ENCODE measurements at regions not wholly inside any gene's neighbourhood (a gene's known extent, or its start where the extent isn't known, plus 50 kb on each side); places are given as distances from the start of the nearest gene placed in this dataset.

DNA sequence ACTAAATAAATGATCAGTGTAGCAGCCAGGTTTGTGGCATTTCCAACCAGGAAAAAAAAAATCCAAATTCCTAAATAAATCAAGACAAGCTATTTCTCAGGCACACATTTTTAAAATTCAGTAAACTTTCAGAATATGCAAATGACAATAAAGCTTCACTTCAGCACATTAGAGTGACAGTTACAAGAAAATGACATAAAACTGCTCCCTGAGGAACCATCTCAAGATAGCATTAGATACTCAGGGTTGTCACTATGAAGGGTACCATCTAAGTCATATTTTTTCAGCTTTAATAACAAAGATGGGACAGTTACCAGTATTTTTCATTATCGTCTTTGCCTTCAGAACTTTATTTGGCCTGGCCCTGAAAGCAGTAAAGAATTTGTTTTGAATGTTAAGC is 411.3 kb upstream of the RASGEF1B start:
- TF ChIP-seq, protein P1, sequence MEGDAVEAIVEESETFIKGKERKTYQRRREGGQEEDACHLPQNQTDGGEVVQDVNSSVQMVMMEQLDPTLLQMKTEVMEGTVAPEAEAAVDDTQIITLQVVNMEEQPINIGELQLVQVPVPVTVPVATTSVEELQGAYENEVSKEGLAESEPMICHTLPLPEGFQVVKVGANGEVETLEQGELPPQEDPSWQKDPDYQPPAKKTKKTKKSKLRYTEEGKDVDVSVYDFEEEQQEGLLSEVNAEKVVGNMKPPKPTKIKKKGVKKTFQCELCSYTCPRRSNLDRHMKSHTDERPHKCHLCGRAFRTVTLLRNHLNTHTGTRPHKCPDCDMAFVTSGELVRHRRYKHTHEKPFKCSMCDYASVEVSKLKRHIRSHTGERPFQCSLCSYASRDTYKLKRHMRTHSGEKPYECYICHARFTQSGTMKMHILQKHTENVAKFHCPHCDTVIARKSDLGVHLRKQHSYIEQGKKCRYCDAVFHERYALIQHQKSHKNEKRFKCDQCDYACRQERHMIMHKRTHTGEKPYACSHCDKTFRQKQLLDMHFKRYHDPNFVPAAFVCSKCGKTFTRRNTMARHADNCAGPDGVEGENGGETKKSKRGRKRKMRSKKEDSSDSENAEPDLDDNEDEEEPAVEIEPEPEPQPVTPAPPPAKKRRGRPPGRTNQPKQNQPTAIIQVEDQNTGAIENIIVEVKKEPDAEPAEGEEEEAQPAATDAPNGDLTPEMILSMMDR (optimal IDR thresholded peaks at IDR 0.05 in 1 of 3, IDR thresholded peaks at IDR 0.05 in 1 of 3, conservative IDR thresholded peaks at IDR 0.05 in 1 of 3; ENCODE audit: extremely low read depth in 1 of 3, insufficient read depth in 2 of 3, low read length in 3 of 3): no peak
- TF ChIP-seq EZH2 (IDR thresholded peaks at IDR 0.05; ENCODE audit: low read length): no peak

All from keratinocyte (primary cell).